Neural progenitor cell (in vitro differentiated cells): ENCODE measurements at regions not wholly inside any gene's neighbourhood (a gene's known extent, or its start where the extent isn't known, plus 50 kb on each side); places are given as distances from the start of the nearest gene placed in this dataset.

Experiments
- CTCF ChIP-seq: fragments of 200-600 bp; sonication (generic); IDR thresholded peaks from 2 replicates; pipeline ENCODE4 v1.5.1; 2017; ENCODE audit warnings: antibody characterized with exemption, mild to moderate bottlenecking
- EZH2 ChIP-seq: fragments of 200-600 bp; sonication (generic); IDR thresholded peaks from 2 replicates; pipeline ENCODE4 v1.6.1; 2017; ENCODE audit warnings: antibody characterized with exemption, mild to moderate bottlenecking, moderate library complexity

- TF ChIP-seq CTCF (no peak), EZH2 (no peak)
Measured at GRCh38 chr11:69912161-69912910, 93.1 kb upstream of the FGF3 start.
